HCT116 (cell line): ENCODE measurements at regions not wholly inside any gene's neighbourhood (a gene's known extent, or its start where the extent isn't known, plus 50 kb on each side); places are given as distances from the start of the nearest gene placed in this dataset.

Experiments
- ATAC-seq: fragments of 200-7000 bp; cut with Tn5 transposase; 2 replicates; pipeline ENCODE4 v1.9.1; 2020; ENCODE audit warnings: mild to moderate bottlenecking, moderate library complexity
- BruUV-seq: library from RNA; stranded (reverse); fragments of 400-500 nt; replicated peaks from 2 replicates; lab custom pipeline; 2021; lab: Mats Ljungman, UMichigan
- CTCF ChIA-PET: fragments of 300-600 bp; sonication (Branson Sonifier 250); formaldehyde crosslinking; loops from one replicate; lab custom pipeline; 2021; ENCODE audit warnings: antibody characterized with exemption; lab: Charles Lee
- POLR2A ChIA-PET: fragments of 300-600, 350-600 bp; sonication (Branson Sonifier 250); formaldehyde crosslinking; loops from one replicate; lab custom pipeline; 2021; ENCODE audit warnings: antibody characterized with exemption; lab: Charles Lee
- RAD21 ChIA-PET, 2 experiments: fragments of 300-600 bp; sonication (Branson Sonifier 250); formaldehyde crosslinking; loops; one replicate each; lab custom pipeline; 2023; ENCODE audit warnings: low total read pairs in 2 of 2; ENCODE audit not compliant: uncharacterized antibody in 2 of 2, unreplicated experiment in 2 of 2, low non-redundant PET in 1 of 2; lab: Charles Lee
- DNase-seq: peaks from one replicate; pipeline ENCODE4 v3.0.0-alpha.2; 2010; ENCODE audit warnings: low read depth, low spot score
- H2AFZ ChIP-seq: fragments of 200-600 bp; shearing (Covaris generic), sonication (generic); 2 replicates; pipeline ENCODE4 v1.6.1; 2017; ENCODE audit warnings: low read depth, mixed run types, mixed read lengths, antibody characterized with exemption, low read length; ENCODE audit not compliant: poor library complexity, severe bottlenecking
- H3K27ac ChIP-seq: 2 replicates; pipeline ENCODE4 v1.5.1; 2012; ENCODE audit warnings: low read depth, low read length
- H3K27me3 ChIP-seq: fragments of 200-600 bp; sonication (generic); 2 replicates; pipeline ENCODE4 v1.6.1; 2016; ENCODE audit warnings: mixed run types, low read length, mixed read lengths; ENCODE audit not compliant: insufficient read depth
- H3K36me3 ChIP-seq, 2 experiments: fragments of 200-500 bp in 1 of 2; fragments of 200-600 bp in 1 of 2; sonication (Bioruptor generic) in 1 of 2; sonication (generic) in 1 of 2; 2 replicates each; pipeline versions ENCODE4 v1.5.1 to v1.6.1; 2014 to 2016; ENCODE audit warnings: low read length in 2 of 2, inconsistent platforms in 1 of 2, mixed read lengths in 1 of 2, mixed run types in 1 of 2; ENCODE audit not compliant: insufficient read depth in 2 of 2, control insufficient read depth in 1 of 2
- H3K4me1 ChIP-seq, 2 experiments: fragments of 200-600 bp in 1 of 2; sonication (generic) in 1 of 2; 2 replicates each; pipeline versions ENCODE4 v1.5.1 to v1.6.1; 2012 to 2017; ENCODE audit warnings: low read length in 2 of 2, inconsistent platforms in 1 of 2, mild to moderate bottlenecking in 1 of 2, mixed read lengths in 1 of 2, mixed run types in 1 of 2, moderate library complexity in 1 of 2; ENCODE audit not compliant: insufficient read depth in 2 of 2, control insufficient read depth in 1 of 2
- H3K4me2 ChIP-seq: fragments of 200-600 bp; sonication (generic); 2 replicates; pipeline ENCODE4 v1.6.1; 2017; ENCODE audit warnings: mixed run types, low read length, mixed read lengths
- H3K4me3 ChIP-seq, 2 experiments: fragments of 200-600 bp in 1 of 2; sonication (generic) in 1 of 2; replicated peaks in 1 of 2; 2 replicates each; pipeline ENCODE4 v1.5.1; 2011 to 2016; ENCODE audit warnings: low read length in 2 of 2, control low read depth in 1 of 2, low read depth in 1 of 2, mild to moderate bottlenecking in 1 of 2, mixed read lengths in 1 of 2, mixed run types in 1 of 2
- H3K79me2 ChIP-seq: fragments of 200-600 bp; sonication (generic); 2 replicates; pipeline ENCODE4 v1.6.1; 2017; ENCODE audit warnings: mild to moderate bottlenecking, mixed run types, low read length, moderate library complexity, mixed read lengths; ENCODE audit not compliant: insufficient read depth
- H3K9ac ChIP-seq: fragments of 200-600 bp; sonication (generic); 2 replicates; pipeline ENCODE4 v1.6.1; 2016; ENCODE audit warnings: low read length, mixed read lengths
- H3K9me2 ChIP-seq: fragments of 200-600 bp; sonication (generic), shearing (Covaris generic); 2 replicates; pipeline ENCODE4 v1.6.1; 2017; ENCODE audit warnings: mixed run types, mild to moderate bottlenecking, moderate library complexity; ENCODE audit not compliant: insufficient read depth
- H3K9me3 ChIP-seq, 2 experiments: fragments of 200-500 bp in 1 of 2; fragments of 200-600 bp in 1 of 2; sonication (Bioruptor generic) in 1 of 2; sonication (generic) in 1 of 2; 2 replicates each; pipeline ENCODE4 v1.6.1; 2014 to 2017; ENCODE audit warnings: low read length in 2 of 2, mixed read lengths in 2 of 2, inconsistent platforms in 1 of 2, low read depth in 1 of 2, mild to moderate bottlenecking in 1 of 2, mixed run types in 1 of 2, moderate library complexity in 1 of 2; ENCODE audit not compliant: control insufficient read depth in 1 of 2, insufficient read depth in 1 of 2
- H4K20me1 ChIP-seq: fragments of 200-600 bp; sonication (generic), shearing (Covaris generic); 2 replicates; pipeline ENCODE4 v1.6.1; 2017; ENCODE audit warnings: mixed run types, mild to moderate bottlenecking, moderate library complexity; ENCODE audit not compliant: insufficient read depth
- CBX3 ChIP-seq: IDR thresholded peaks from 2 replicates; pipeline ENCODE4 v1.6.1; 2012; ENCODE audit warnings: low read depth
- EGR1 ChIP-seq: IDR thresholded peaks from 2 replicates; pipeline ENCODE4 v1.6.1; 2012; ENCODE audit warnings: low read depth
- EZH2 ChIP-seq: fragments of 200-600 bp; sonication (generic); IDR thresholded peaks from 2 replicates; pipeline ENCODE4 v1.6.1; 2017; ENCODE audit warnings: antibody characterized with exemption, mixed run types
- EZH2phosphoT487 ChIP-seq: fragments of 200-600 bp; IDR thresholded peaks from 2 replicates; pipeline ENCODE4 v1.6.1; 2018; ENCODE audit warnings: antibody characterized with exemption, borderline replicate concordance
- POLR2A ChIP-seq: IDR thresholded peaks from 2 replicates; pipeline ENCODE4 v1.7.0; 2011; ENCODE audit warnings: borderline replicate concordance; ENCODE audit not compliant: insufficient read depth, insufficient read length; ENCODE audit errors: extremely low read depth
- RAD21 ChIP-seq: IDR thresholded peaks from 2 replicates; pipeline ENCODE4 v1.6.1; 2012; ENCODE audit warnings: low read depth, mild to moderate bottlenecking
- SP1 ChIP-seq: IDR thresholded peaks from 2 replicates; pipeline ENCODE4 v1.6.1; 2012; ENCODE audit warnings: low read depth
- SRF ChIP-seq: IDR thresholded peaks from 2 replicates; pipeline ENCODE4 v1.6.1; 2012; ENCODE audit warnings: low read depth
- TCF7L2 ChIP-seq: IDR thresholded peaks from 2 replicates; pipeline ENCODE4 v1.7.0; 2011; ENCODE audit warnings: borderline replicate concordance, inconsistent platforms; ENCODE audit not compliant: insufficient read depth, insufficient read length; ENCODE audit errors: extremely low read depth
- ZFX ChIP-seq: fragments of 450-650 bp; IDR thresholded peaks from 2 replicates; pipeline ENCODE4 v1.6.1; 2017
- ZNF274 ChIP-seq: fragments of 200-500 bp; sonication (Bioruptor generic); IDR thresholded peaks from 2 replicates; pipeline ENCODE4 v1.6.1; 2014; ENCODE audit warnings: mild to moderate bottlenecking, low read depth, low read length, inconsistent platforms
- intact Hi-C: fragments of 100-400 bp; cut with micrococcal nuclease; formaldehyde crosslinking; loops from 2 replicates; pipeline ENCODE4 v1.10.0; 2022
- TF ChIP-seq, protein P1 (sequence below), 3 experiments: fragments of 200-600 bp in 1 of 3; sonication (generic) in 1 of 3; IDR thresholded peaks in 2 of 3; conservative IDR thresholded peaks in 1 of 3; 2 replicates each; pipeline ENCODE4 v1.5.1; 2012 to 2017; ENCODE audit warnings: low read depth in 2 of 3, low read length in 2 of 3, antibody characterized with exemption in 1 of 3, borderline replicate concordance in 1 of 3, control low read depth in 1 of 3, mild to moderate bottlenecking in 1 of 3, mixed read lengths in 1 of 3, mixed run types in 1 of 3, moderate library complexity in 1 of 3; ENCODE audit not compliant: insufficient read depth in 1 of 3
- TF ChIP-seq, protein P2 (sequence below): IDR thresholded peaks from 2 replicates; pipeline ENCODE4 v1.6.1; 2011; ENCODE audit warnings: mild to moderate bottlenecking, low read length, moderate library complexity; ENCODE audit not compliant: insufficient replicate concordance; ENCODE audit errors: extremely low read depth
- TF ChIP-seq, protein P3 (sequence below): IDR thresholded peaks from 2 replicates; pipeline ENCODE4 v1.6.1; 2012; ENCODE audit warnings: low read depth

GRCh38 chr7:28231176-28231575, 50.6 kb upstream of the JAZF1 start:
- Histone ChIP-seq H3K4me1 (no peaks in the 10 kb centered on the region), H3K27ac (no peak overlapping the region), H3K36me3 (no peaks in the 10 kb centered on the region), H4K20me1 (no peaks in the 10 kb centered on the region), H3K79me2 (no peaks in the 10 kb centered on the region), H3K4me2 (no peak overlapping the region), H3K9me3 (no peaks in the 10 kb centered on the region), H3K27me3 (no peaks in the 10 kb centered on the region), H2AFZ (no peak overlapping the region), H3K4me3 (no peak overlapping the region), H3K9me2 (no peaks in the 10 kb centered on the region), H3K9ac (no peak overlapping the region)
- ATAC-seq (no peak), DNase-seq (no peak)
- ChIA-PET CTCF (no interaction called here), RAD21 (no interaction called here), POLR2A (no interaction called here)
- intact Hi-C loops: no loop called here
- BruUV-seq: no TSS peak
- TF ChIP-seq SP1: no peak
- TF ChIP-seq POLR2A: no peak
- no peak for TF ChIP-seq EGR1
- no peak for TF ChIP-seq SRF
- TF ChIP-seq EZH2phosphoT487: no peak
- TF ChIP-seq, protein P1, sequence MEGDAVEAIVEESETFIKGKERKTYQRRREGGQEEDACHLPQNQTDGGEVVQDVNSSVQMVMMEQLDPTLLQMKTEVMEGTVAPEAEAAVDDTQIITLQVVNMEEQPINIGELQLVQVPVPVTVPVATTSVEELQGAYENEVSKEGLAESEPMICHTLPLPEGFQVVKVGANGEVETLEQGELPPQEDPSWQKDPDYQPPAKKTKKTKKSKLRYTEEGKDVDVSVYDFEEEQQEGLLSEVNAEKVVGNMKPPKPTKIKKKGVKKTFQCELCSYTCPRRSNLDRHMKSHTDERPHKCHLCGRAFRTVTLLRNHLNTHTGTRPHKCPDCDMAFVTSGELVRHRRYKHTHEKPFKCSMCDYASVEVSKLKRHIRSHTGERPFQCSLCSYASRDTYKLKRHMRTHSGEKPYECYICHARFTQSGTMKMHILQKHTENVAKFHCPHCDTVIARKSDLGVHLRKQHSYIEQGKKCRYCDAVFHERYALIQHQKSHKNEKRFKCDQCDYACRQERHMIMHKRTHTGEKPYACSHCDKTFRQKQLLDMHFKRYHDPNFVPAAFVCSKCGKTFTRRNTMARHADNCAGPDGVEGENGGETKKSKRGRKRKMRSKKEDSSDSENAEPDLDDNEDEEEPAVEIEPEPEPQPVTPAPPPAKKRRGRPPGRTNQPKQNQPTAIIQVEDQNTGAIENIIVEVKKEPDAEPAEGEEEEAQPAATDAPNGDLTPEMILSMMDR (IDR thresholded peaks at IDR 0.05 in 2 of 3, conservative IDR thresholded peaks at IDR 0.05 in 1 of 3; ENCODE audit: borderline replicate concordance in 1 of 3, insufficient read depth in 1 of 3, low read depth in 2 of 3, low read length in 2 of 3): no peak
- TF ChIP-seq CBX3: no peak
- TF ChIP-seq ZFX: no peak
- TF ChIP-seq, protein P2, sequence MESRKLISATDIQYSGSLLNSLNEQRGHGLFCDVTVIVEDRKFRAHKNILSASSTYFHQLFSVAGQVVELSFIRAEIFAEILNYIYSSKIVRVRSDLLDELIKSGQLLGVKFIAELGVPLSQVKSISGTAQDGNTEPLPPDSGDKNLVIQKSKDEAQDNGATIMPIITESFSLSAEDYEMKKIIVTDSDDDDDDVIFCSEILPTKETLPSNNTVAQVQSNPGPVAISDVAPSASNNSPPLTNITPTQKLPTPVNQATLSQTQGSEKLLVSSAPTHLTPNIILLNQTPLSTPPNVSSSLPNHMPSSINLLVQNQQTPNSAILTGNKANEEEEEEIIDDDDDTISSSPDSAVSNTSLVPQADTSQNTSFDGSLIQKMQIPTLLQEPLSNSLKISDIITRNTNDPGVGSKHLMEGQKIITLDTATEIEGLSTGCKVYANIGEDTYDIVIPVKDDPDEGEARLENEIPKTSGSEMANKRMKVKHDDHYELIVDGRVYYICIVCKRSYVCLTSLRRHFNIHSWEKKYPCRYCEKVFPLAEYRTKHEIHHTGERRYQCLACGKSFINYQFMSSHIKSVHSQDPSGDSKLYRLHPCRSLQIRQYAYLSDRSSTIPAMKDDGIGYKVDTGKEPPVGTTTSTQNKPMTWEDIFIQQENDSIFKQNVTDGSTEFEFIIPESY: no peak
- TF ChIP-seq RAD21: no peak
- TF ChIP-seq EZH2: no peak
- TF ChIP-seq, protein P3, sequence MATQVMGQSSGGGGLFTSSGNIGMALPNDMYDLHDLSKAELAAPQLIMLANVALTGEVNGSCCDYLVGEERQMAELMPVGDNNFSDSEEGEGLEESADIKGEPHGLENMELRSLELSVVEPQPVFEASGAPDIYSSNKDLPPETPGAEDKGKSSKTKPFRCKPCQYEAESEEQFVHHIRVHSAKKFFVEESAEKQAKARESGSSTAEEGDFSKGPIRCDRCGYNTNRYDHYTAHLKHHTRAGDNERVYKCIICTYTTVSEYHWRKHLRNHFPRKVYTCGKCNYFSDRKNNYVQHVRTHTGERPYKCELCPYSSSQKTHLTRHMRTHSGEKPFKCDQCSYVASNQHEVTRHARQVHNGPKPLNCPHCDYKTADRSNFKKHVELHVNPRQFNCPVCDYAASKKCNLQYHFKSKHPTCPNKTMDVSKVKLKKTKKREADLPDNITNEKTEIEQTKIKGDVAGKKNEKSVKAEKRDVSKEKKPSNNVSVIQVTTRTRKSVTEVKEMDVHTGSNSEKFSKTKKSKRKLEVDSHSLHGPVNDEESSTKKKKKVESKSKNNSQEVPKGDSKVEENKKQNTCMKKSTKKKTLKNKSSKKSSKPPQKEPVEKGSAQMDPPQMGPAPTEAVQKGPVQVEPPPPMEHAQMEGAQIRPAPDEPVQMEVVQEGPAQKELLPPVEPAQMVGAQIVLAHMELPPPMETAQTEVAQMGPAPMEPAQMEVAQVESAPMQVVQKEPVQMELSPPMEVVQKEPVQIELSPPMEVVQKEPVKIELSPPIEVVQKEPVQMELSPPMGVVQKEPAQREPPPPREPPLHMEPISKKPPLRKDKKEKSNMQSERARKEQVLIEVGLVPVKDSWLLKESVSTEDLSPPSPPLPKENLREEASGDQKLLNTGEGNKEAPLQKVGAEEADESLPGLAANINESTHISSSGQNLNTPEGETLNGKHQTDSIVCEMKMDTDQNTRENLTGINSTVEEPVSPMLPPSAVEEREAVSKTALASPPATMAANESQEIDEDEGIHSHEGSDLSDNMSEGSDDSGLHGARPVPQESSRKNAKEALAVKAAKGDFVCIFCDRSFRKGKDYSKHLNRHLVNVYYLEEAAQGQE: no peak
- no peak for TF ChIP-seq TCF7L2
- TF ChIP-seq ZNF274: no peak
